H1 (cell line): ENCODE measurements at regions not wholly inside any gene's neighbourhood (a gene's known extent, or its start where the extent isn't known, plus 50 kb on each side); places are given as distances from the start of the nearest gene placed in this dataset.

ENCODE experiments used
- CTCF ChIA-PET: fragments of 300-600 bp; sonication (Branson Sonifier 250); formaldehyde crosslinking; loops from one replicate; lab custom pipeline; 2021; ENCODE audit not compliant: partially characterized antibody; lab: Charles Lee
- POLR2A ChIA-PET: fragments of 300-600 bp; sonication (Branson Sonifier 250); formaldehyde crosslinking; loops from one replicate; lab custom pipeline; 2021; ENCODE audit warnings: inconsistent platforms; ENCODE audit not compliant: partially characterized antibody; lab: Charles Lee
- DNase-seq, 2 experiments: peaks; one replicate each; pipeline versions ENCODE4 v3.0.0 to v3.0.0-alpha.2; 2010 to 2022; ENCODE audit warnings: low spot score in 2 of 2, low read depth in 1 of 2, mixed read lengths in 1 of 2
- FAIRE-seq: peaks from 2 replicates; lab custom pipeline; 2011; peaks lifted over from hg19 to GRCh38; lab: Jason Lieb, UNC
- H2AFZ ChIP-seq: 2 replicates; pipeline ENCODE4 v1.8.1; 2012; ENCODE audit warnings: low read length, inconsistent platforms
- H2AK5ac ChIP-seq: 2 replicates; pipeline ENCODE4 v1.6.1; 2013; ENCODE audit warnings: low read depth, low read length
- H2BK120ac ChIP-seq: replicated peaks from 2 replicates; pipeline ENCODE3; 2013; ENCODE audit warnings: low read depth, low read length, inconsistent platforms
- H2BK12ac ChIP-seq: 2 replicates; pipeline ENCODE4 v1.6.1; 2013; ENCODE audit warnings: low read depth, low read length
- H2BK15ac ChIP-seq: 2 replicates; pipeline ENCODE4 v1.6.1; 2013; ENCODE audit warnings: low read length
- H2BK20ac ChIP-seq: 2 replicates; pipeline ENCODE4 v1.6.1; 2013; ENCODE audit warnings: low read length
- H2BK5ac ChIP-seq: 2 replicates; pipeline ENCODE4 v1.6.1; 2013; ENCODE audit warnings: low read depth, low read length
- H3K14ac ChIP-seq: 2 replicates; pipeline ENCODE4 v1.6.1; 2013; ENCODE audit warnings: inconsistent platforms; ENCODE audit not compliant: insufficient read length
- H3K18ac ChIP-seq: 2 replicates; pipeline ENCODE4 v1.6.1; 2013; ENCODE audit warnings: low read length; ENCODE audit errors: extremely low read depth
- H3K23ac ChIP-seq: 2 replicates; pipeline ENCODE4 v1.6.1; 2013; ENCODE audit warnings: inconsistent platforms; ENCODE audit not compliant: insufficient read length
- H3K23me2 ChIP-seq: 2 replicates; pipeline ENCODE4 v1.6.1; 2013; ENCODE audit warnings: low read depth, low read length
- H3K27ac ChIP-seq: 2 replicates; pipeline ENCODE4 v1.6.1; 2011; ENCODE audit warnings: low read depth, low read length, inconsistent platforms
- H3K27me3 ChIP-seq, 4 experiments: replicated peaks in 1 of 4; 1 replicate in 1 of 4; 2 replicates in 3 of 4; pipeline versions ENCODE4 v1.6.1 to v1.8.1; 2011 to 2013; ENCODE audit warnings: low read length in 3 of 4, mild to moderate bottlenecking in 3 of 4, inconsistent platforms in 2 of 4, mixed read lengths in 2 of 4, moderate library complexity in 1 of 4; ENCODE audit not compliant: control insufficient read depth in 3 of 4, insufficient read depth in 3 of 4; ENCODE audit errors: extremely low read depth in 1 of 4
- H3K36me3 ChIP-seq, 4 experiments: 2 replicates each; pipeline versions ENCODE4 v1.6.1 to v1.8.1; 2011 to 2013; ENCODE audit warnings: mild to moderate bottlenecking in 4 of 4, low read length in 3 of 4, moderate library complexity in 2 of 4, control low read depth in 1 of 4, inconsistent platforms in 1 of 4; ENCODE audit not compliant: insufficient read depth in 4 of 4, control insufficient read depth in 2 of 4
- H3K4ac ChIP-seq: replicated peaks from 2 replicates; pipeline ENCODE3; 2013; ENCODE audit warnings: low read length, low read depth, mixed read lengths, inconsistent platforms; ENCODE audit not compliant: insufficient read length
- H3K4me1 ChIP-seq, 4 experiments: replicated peaks in 1 of 4; 1 replicate in 1 of 4; 2 replicates in 3 of 4; pipeline versions ENCODE4 v1.6.1 to v1.8.1; 2011 to 2013; ENCODE audit warnings: low read length in 3 of 4, inconsistent platforms in 2 of 4, mixed read lengths in 1 of 4; ENCODE audit not compliant: insufficient read depth in 4 of 4, control insufficient read depth in 3 of 4
- H3K4me2 ChIP-seq, 2 experiments: 2 replicates each; pipeline versions ENCODE4 v1.6.1 to v1.8.1; 2011 to 2013; ENCODE audit warnings: low read depth in 2 of 2, low read length in 2 of 2, control low read depth in 1 of 2, inconsistent platforms in 1 of 2, mild to moderate bottlenecking in 1 of 2; ENCODE audit not compliant: insufficient read depth in 1 of 2
- H3K4me3 ChIP-seq, 4 experiments: fragments of 200-600, 300-600 bp in 1 of 4; sonication (generic), shearing (Covaris generic), sonication (Bioruptor Twin) in 1 of 4; 2 replicates each; pipeline versions ENCODE4 v1.5.1 to v1.8.1; 2011 to 2016; ENCODE audit warnings: low read length in 4 of 4, low read depth in 3 of 4, control low read depth in 2 of 4, inconsistent platforms in 2 of 4, mild to moderate bottlenecking in 2 of 4, mixed read lengths in 1 of 4, moderate library complexity in 1 of 4; ENCODE audit not compliant: insufficient read depth in 2 of 4; ENCODE audit errors: extremely low read depth in 1 of 4
- H3K56ac ChIP-seq: replicated peaks from 2 replicates; pipeline ENCODE3; 2013; ENCODE audit warnings: low read depth, mild to moderate bottlenecking, mixed read lengths, low read length, inconsistent platforms; ENCODE audit not compliant: insufficient read length
- H3K79me1 ChIP-seq: 2 replicates; pipeline ENCODE4 v1.6.1; 2013; ENCODE audit warnings: low read depth, low read length, control low read depth
- H3K79me2 ChIP-seq, 2 experiments: 2 replicates each; pipeline versions ENCODE4 v1.6.1 to v1.8.1; 2012 to 2013; ENCODE audit warnings: low read length in 2 of 2, mild to moderate bottlenecking in 2 of 2, inconsistent platforms in 1 of 2; ENCODE audit not compliant: insufficient read depth in 2 of 2, control insufficient read depth in 1 of 2
- H3K9ac ChIP-seq, 4 experiments: replicated peaks in 1 of 4; 1 replicate in 1 of 4; 2 replicates in 3 of 4; pipeline versions ENCODE4 v1.6.1 to v1.8.1; 2011 to 2013; ENCODE audit warnings: low read depth in 3 of 4, low read length in 3 of 4, control low read depth in 2 of 4, mild to moderate bottlenecking in 2 of 4, moderate library complexity in 2 of 4, inconsistent platforms in 1 of 4; ENCODE audit errors: extremely low read depth in 1 of 4
- H3K9me3 ChIP-seq, 2 experiments: 2 replicates each; pipeline versions ENCODE4 v1.6.1 to v1.8.1; 2012 to 2013; ENCODE audit warnings: mild to moderate bottlenecking in 2 of 2, moderate library complexity in 2 of 2, control low read depth in 1 of 2, inconsistent platforms in 1 of 2, low read depth in 1 of 2, low read length in 1 of 2, mixed read lengths in 1 of 2; ENCODE audit not compliant: insufficient read depth in 2 of 2
- H4K20me1 ChIP-seq, 2 experiments: replicated peaks in 1 of 2; 2 replicates each; pipeline versions ENCODE3 to v1.8.1; 2011 to 2013; ENCODE audit warnings: inconsistent platforms in 2 of 2, low read length in 2 of 2, mild to moderate bottlenecking in 1 of 2; ENCODE audit not compliant: insufficient read depth in 2 of 2, control insufficient read depth in 1 of 2
- H4K5ac ChIP-seq: 2 replicates; pipeline ENCODE4 v1.6.1; 2013; ENCODE audit warnings: low read length, low read depth, mixed read lengths, inconsistent platforms; ENCODE audit not compliant: insufficient read length
- H4K8ac ChIP-seq: 2 replicates; pipeline ENCODE4 v1.8.0; 2013; ENCODE audit warnings: mild to moderate bottlenecking, moderate library complexity, low read length, inconsistent platforms; ENCODE audit not compliant: insufficient read depth; ENCODE audit errors: extremely low read depth
- H4K91ac ChIP-seq: replicated peaks from 2 replicates; pipeline ENCODE3; 2013; ENCODE audit warnings: low read length, mixed read lengths, inconsistent platforms; ENCODE audit not compliant: insufficient read length
- CEBPB ChIP-seq: IDR thresholded peaks from 2 replicates; pipeline ENCODE4 v1.6.1; 2012; ENCODE audit warnings: low read depth, low read length
- CHD1 ChIP-seq: IDR thresholded peaks from 2 replicates; pipeline ENCODE4 v1.6.1; 2012; ENCODE audit warnings: low read depth, low read length, improper control_type of control experiment
- FOSL1 ChIP-seq: IDR thresholded peaks from 2 replicates; pipeline ENCODE4 v1.6.1; 2011; ENCODE audit warnings: mild to moderate bottlenecking, low read depth, low read length, moderate library complexity; ENCODE audit not compliant: insufficient read depth
- HDAC2 ChIP-seq, 2 experiments: fragments of 300-600 bp in 1 of 2; sonication (generic) in 1 of 2; IDR thresholded peaks; 2 replicates each; pipeline ENCODE4 v1.6.1; 2011 to 2012; ENCODE audit warnings: low read depth in 2 of 2, low read length in 2 of 2, mild to moderate bottlenecking in 2 of 2, moderate library complexity in 2 of 2, borderline replicate concordance in 1 of 2, inconsistent platforms in 1 of 2
- PHF8 ChIP-seq: fragments of 200-600 bp; sonication (generic); conservative IDR thresholded peaks from 2 replicates; pipeline ENCODE4 v1.7.1; 2012; ENCODE audit warnings: low read depth, mild to moderate bottlenecking, inconsistent platforms, low read length, moderate library complexity
- POLR2AphosphoS5 ChIP-seq: IDR thresholded peaks from 2 replicates; pipeline ENCODE4 v1.6.1; 2011; ENCODE audit warnings: low read depth, low read length
- POU5F1 ChIP-seq: IDR thresholded peaks from 2 replicates; pipeline ENCODE4 v1.6.1; 2011; ENCODE audit warnings: low read depth, mild to moderate bottlenecking, low read length, moderate library complexity
- RBBP5 ChIP-seq: IDR thresholded peaks from 2 replicates; pipeline ENCODE4 v1.7.1; 2012; ENCODE audit warnings: low read depth, mild to moderate bottlenecking, inconsistent platforms, low read length, moderate library complexity, borderline replicate concordance
- SP1 ChIP-seq: IDR thresholded peaks from 2 replicates; pipeline ENCODE4 v1.6.1; 2011; ENCODE audit warnings: low read depth, low read length
- YY1 ChIP-seq: IDR thresholded peaks from 2 replicates; pipeline ENCODE4 v1.6.1; 2011; ENCODE audit warnings: low read depth, mild to moderate bottlenecking, low read length
- WGBS, 2 experiments: shearing (Covaris generic) in 1 of 2; methylation state at CpG; one replicate each; pipeline versions ENCODE4 v1.1.6 to v1.1.7; 2013 to 2015; ENCODE audit warnings: low lambda C conversion rate in 2 of 2, mixed read lengths in 2 of 2, inconsistent platforms in 1 of 2, low coverage in 1 of 2, missing lambda C conversion rate in 1 of 2; ENCODE audit not compliant: insufficient replicate concordance in 2 of 2, insufficient coverage in 1 of 2, insufficient read length in 1 of 2; ENCODE audit errors: extremely low coverage in 1 of 2, missing lambda C conversion rate in 1 of 2; 5-methylcytosine and 5-hydroxymethylcytosine counted together

- POLR2A ChIA-PET, result no interaction called here
- TF ChIP-seq FOSL1, result no peak
- TF ChIP-seq YY1, result no peak
- TF ChIP-seq RBBP5, result no peak
- TF ChIP-seq CEBPB, result no peak
- TF ChIP-seq CHD1, result no peak
- no peak for TF ChIP-seq PHF8
- TF ChIP-seq POLR2AphosphoS5, result no peak
- no peak for TF ChIP-seq POU5F1
- no peak for TF ChIP-seq SP1
- no peak for TF ChIP-seq HDAC2 (IDR thresholded peaks at IDR 0.05; ENCODE audit: borderline replicate concordance in 1 of 2, low read depth in 2 of 2, low read length in 2 of 2)
These were observed 264.6 kb downstream of the UBE3D start for GRCh38 chr6:82801083-82801482.

More at GRCh38 chr6:82801083-82801482, 264.6 kb downstream of the UBE3D start:
- Histone ChIP-seq H2BK120ac (no peak overlapping the region), H3K23me2 (no peaks in the 10 kb centered on the region), H2AK5ac (no peak overlapping the region), H3K36me3 (no peaks in the 10 kb centered on the region), H4K8ac (no peak overlapping the region), H3K4ac (no peak overlapping the region), H2BK5ac (no peak overlapping the region), H3K4me1 (no peaks in the 10 kb centered on the region), H3K18ac (no peak overlapping the region), H3K23ac (no peak overlapping the region), H3K27me3 (no peaks in the 10 kb centered on the region), H3K4me2 (no peak overlapping the region), H2BK20ac (no peak overlapping the region), H4K5ac (no peak overlapping the region), H3K56ac (no peak overlapping the region), H4K20me1 (no peaks in the 10 kb centered on the region), H2AFZ (no peak overlapping the region), H2BK15ac (no peak overlapping the region), H2BK12ac (no peak overlapping the region), H3K4me3 (no peak overlapping the region), H4K91ac (no peak overlapping the region), H3K79me2 (no peaks in the 10 kb centered on the region), H3K27ac (no peak overlapping the region), H3K9ac (no peak overlapping the region), H3K79me1 (no peaks in the 10 kb centered on the region), H3K9me3 (peaks cover 0 to 2% of the 10 kb centered on the region in 2 experiments; a peak in 1 of 4 replicates), H3K14ac (no peak overlapping the region)
- CTCF ChIA-PET, result interaction anchor here (2.1 kb wide), 1 partner anchor 18 kb away, joined by 6 read pairs; no protein-coding TSS in a partner anchor
- DNase-seq, result no peak
- no peak for FAIRE-seq
- 91% methylated on average over 1 of the region's 2 CpGs; no CpG with 5 or more reads in 1 of the 2 experiments for WGBS, 2 experiments
